HT1080 (cell line): ENCODE measurements at regions not wholly inside any gene's neighbourhood (a gene's known extent, or its start where the extent isn't known, plus 50 kb on each side); places are given as distances from the start of the nearest gene placed in this dataset.

Source experiments
- DNase-seq: peaks from one replicate; pipeline ENCODE4 v3.0.0-alpha.2; 2015; ENCODE audit warnings: low read depth

DNA sequence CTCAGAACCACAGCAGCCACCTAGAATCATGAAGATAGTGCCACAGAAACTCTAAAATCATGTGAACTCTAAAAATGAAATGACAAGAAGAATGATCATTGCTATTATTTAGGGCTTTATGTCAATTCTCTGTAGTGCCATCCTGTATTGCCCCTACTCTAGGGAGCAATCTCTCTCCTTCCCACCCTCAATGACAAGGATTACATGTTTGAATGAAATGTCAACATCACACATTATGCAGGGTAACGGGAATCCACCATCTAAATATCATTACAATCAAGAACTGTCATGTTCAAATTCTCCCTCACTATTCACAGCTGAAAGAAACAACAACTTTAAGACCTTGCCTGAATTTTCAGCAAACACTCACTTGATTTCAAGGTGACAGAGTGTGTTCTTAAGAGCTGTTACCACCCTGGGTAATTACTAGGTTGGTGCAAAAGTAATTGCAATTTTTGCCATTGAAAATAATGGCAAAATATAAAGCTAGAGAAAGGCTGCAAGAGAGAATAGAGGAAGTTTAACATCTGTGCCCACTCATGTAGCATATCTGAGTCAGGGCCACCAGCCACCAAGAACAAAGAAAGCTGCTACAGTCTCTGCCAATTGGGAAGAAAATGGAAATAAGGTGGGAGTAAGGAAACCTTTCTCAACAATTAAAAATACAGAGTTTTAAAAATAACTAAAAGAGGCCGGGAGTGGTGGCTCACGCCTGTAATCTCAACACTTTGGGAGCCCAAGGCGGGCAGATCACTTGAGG is 112.8 kb upstream of the PSMD7 start:
- no peak for DNase-seq

GRCh38 chr16:74169687-74170376 is 126.8 kb upstream of the PSMD7 start:
- DNase-seq, result no peak

GRCh38 chr16:74169066-74169465 is 127.5 kb upstream of the PSMD7 start:
- no peak for DNase-seq

GRCh38 chr16:74168445-74168844 is 128.2 kb upstream of the PSMD7 start:
- DNase-seq, result no peak

DNA sequence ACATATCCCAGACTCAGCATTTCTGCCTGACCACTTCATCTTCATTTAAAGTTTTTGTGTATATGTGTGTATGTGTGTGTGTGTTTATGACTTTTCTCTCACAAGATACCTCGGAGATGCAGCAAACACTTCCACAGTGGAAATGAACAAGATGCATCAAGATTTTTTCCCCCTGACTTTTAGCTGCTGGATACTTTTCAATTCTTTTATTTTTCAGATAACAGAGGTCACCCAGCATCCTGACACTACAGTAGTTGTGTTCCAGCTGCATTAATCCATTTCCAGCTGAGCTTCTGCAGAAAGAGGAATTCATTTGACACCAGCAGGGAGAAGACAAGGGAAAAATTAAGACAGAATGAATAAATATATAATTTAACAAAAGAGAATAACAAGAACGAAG is 130.2 kb upstream of the PSMD7 start:
- DNase-seq, result no peak

DNA sequence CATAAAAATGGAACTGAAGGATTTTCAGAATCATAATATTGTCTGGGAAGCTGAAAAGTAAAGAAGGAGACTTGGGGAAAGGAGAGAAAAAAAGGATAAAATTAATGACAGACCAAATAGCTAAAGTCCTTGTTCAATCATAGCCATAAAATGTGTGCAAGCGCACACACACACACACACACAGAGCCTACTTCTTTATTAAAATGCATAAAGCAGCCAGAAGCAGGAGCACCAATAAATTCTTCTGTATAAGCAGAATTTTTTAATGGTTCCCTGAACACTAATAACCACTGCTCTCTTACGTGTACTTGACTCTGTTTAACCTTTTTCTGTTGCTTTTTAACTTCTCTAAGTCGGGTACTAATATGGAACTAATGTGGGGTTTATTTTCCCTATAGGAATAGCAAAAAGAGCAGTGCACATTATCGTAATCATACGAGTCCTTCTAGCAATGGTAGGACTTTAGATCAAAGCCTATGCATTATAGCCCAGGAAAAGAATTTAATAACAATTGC is 131.0 kb upstream of the PSMD7 start:
- no peak for DNase-seq

- DNase-seq, result no peak
These were observed 135.9 kb upstream of the PSMD7 start for GRCh38 chr16:74160759-74161158.

DNA sequence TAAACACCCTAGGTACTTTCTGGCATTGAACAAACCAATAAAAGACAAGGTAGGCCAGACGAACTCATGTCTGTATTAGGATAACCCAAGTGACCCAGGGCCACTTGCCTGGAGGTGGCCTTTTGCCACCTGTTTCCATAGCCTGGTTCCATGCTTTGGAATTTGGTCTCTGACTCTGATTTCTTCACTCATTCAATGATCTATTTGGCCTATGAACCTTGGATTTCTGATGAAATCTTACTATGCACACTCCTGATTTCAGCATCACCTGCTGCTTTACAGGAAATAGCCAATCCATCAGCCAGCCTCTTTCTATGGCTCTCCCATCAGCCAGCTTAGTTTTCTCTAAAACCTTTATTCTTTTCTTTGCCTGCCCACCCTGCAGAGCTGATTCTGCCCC is 142.8 kb upstream of the PSMD7 start:
- DNase-seq, result no peak

- DNase-seq, result no peak
These were observed 150.0 kb upstream of the PSMD7 start for GRCh38 chr16:74146643-74147042.

GRCh38 chr16:74143171-74143570 is 153.4 kb upstream of the PSMD7 start:
- DNase-seq, result no peak

- no peak for DNase-seq
These were observed 155.6 kb upstream of the PSMD7 start for GRCh38 chr16:74141015-74141414.

DNA sequence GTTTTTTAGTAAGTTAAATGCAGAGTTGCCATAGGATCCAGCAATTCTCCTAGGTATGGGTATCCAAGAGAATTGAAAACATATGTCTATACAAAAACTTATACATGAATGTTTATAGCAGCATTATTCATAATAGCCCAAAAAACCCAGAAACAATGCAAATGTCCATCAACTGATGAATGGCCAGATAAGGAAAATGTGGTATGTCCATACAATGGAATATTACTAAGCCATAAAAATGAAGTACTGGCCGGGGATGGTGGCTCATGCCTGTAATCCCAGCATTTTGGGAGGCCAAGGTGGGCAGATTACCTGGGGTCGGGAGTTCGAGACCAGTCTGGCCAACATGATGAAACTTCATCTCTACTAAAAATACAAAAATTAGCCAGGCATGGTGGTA is 156.1 kb upstream of the PSMD7 start:
- DNase-seq, result no peak

DNA sequence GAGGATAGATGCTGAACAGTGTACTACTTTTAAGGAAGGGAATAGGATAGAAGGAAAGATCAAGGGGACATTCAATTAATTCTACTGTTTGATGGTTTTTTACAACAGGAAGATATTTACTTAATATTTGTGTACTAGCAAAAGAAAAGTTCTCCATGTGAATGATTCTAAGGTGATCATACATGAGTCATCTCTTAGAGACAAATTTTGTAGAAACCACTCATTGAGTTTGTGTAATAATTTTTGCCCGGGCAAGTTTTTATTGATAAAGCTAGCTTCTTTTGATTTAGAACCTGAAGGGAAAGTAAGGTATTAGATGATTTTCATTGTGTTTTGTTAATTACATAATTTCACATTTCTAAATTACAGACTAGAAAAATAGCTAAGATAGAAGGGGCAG is 172.8 kb upstream of the PSMD7 start:
- no peak for DNase-seq

- no peak for DNase-seq
These were observed 173.4 kb upstream of the PSMD7 start for GRCh38 chr16:74123195-74123594.

- DNase-seq, result no peak
These were observed 178.8 kb upstream of the PSMD7 start for GRCh38 chr16:74117798-74118197.

- no peak for DNase-seq
These were observed 183.1 kb upstream of the PSMD7 start for GRCh38 chr16:74113545-74113944.

DNA sequence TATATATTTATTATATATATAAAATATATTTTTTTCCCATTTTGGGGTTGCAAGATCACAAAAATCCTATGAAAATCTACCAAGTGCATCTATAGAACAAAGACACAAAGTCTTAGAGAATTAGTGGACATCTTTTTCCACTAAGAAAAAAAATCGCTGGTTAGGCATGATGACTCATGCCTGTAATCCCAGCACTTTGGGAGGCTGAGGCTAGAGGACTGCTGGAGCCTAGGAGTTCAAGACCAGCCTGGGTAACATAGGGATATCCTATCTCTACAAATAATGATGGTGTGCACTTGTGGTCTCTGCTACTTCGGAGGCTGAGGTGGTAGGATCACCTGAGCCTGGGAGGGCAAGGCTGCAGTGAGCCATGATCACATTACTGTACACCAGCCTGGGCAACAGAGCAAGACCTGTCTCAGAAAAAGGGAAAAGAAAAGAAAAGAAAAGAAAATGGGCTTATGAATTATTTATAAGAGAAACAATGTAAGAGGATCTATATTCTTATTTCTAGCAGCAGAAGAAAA is 185.1 kb upstream of the PSMD7 start:
- DNase-seq, result no peak

- peak; percentile 57 for DNase-seq
These were observed 188.6 kb upstream of the PSMD7 start for GRCh38 chr16:74107795-74108610.

- no peak for DNase-seq
These were observed 192.6 kb upstream of the PSMD7 start for GRCh38 chr16:74104022-74104421.

GRCh38 chr16:74101379-74102137 is 195.1 kb upstream of the PSMD7 start:
- no peak for DNase-seq
